Pons (tissue), 1 donor: ENCODE measurements at regions not wholly inside any gene's neighbourhood (a gene's known extent, or its start where the extent isn't known, plus 50 kb on each side); places are given as distances from the start of the nearest gene placed in this dataset.

ENCODE experiments used
- DNase-seq: peaks from one replicate; pipeline ENCODE4 v3.0.0-alpha.2; 2016; ENCODE audit warnings: low spot score

DNA sequence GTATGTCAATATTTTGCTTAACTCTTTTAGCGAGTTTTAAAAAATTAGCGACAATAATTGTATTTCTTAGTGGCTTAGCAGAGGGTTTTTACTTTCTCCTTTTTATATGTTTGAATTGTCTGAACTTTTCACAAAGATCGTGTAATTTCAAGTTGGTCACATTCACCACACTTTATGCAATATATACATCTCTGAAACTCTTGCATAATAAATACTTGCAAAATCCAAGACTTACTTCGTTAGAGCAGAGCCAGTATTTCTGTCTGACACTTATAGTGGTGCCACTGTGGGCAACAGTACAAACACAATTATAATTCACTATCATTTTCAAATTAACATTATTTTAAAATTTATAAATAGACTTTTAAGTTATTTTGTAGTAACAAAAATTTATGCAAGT, 62.0 kb downstream of the SUCNR1 start:
- no peak for DNase-seq

DNA sequence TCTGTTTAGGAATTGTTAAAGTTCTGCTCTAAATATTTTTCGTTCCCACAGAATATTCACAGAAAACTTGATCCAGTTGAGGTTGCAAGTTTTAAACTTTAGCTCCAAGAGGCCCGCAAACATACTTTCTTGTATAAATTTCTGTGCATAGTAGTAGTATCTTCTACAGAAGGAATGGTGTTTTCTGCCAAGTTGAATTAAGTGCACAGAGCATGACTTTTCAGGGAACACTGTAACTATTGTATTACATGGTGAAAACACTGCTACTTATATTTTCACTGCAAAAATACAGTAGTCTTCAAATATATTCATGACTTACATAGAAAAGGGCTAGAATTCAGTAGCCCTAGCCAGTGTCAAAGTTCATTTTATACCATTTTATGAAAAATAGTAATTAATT, 67.0 kb downstream of the SUCNR1 start:
- no peak for DNase-seq

DNA sequence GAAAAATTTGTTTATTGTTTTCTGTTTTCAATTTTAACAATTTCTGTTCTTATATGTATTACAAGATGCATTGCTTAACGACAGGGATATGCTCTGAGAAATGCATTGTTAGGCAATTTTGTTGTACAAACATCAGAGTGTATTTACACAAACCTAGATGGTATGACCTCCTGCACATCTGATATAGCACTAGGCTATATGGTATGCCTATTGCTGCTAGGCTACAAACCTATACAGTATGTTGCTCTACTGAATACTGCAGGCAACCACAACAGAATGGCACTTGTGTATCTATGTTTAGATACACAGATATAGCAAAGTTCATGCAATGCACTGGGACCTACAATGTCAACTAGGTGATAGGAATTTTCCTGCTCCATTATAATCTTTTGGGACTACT, 70.1 kb downstream of the SUCNR1 start:
- DNase-seq, result no peak

DNA sequence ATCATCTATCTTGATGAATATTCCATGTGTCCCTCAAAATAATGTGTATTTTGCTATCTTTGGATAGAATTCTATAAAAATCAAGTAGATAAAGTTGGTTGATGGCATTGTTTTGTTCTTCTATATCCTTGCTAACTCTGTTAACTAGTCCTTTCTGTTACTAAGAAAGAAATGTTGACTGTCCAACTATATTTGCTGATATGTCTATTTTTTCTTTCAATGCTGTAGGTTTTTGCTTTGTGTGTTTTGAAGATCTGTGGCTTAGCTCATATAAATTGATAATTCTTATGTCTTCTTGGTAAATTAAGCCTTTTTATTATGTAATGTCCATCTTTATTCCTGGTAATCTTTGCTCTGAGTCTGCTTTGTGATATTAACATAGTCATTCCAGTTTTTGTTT, 70.9 kb downstream of the SUCNR1 start:
- no peak for DNase-seq

DNA sequence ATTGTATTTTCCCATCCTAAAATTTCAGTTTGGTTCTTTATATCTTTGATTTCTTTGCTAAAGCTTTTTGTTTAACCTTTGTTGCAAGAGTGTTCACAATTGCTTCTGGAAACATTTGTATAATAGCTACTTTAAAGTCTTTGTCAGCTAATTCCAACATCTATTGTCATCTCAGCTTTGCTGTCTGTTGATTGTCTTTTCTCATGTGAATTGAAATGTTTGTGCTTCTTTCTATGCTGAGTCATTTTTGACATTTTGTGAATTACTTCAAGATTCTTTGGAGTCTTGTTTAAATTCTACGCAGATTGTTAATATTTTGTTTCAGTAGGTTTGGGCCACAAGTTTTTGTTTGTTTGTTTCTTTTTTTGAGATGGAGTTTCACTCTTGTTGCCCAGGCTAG, 73.2 kb downstream of the SUCNR1 start:
- no peak for DNase-seq

DNA sequence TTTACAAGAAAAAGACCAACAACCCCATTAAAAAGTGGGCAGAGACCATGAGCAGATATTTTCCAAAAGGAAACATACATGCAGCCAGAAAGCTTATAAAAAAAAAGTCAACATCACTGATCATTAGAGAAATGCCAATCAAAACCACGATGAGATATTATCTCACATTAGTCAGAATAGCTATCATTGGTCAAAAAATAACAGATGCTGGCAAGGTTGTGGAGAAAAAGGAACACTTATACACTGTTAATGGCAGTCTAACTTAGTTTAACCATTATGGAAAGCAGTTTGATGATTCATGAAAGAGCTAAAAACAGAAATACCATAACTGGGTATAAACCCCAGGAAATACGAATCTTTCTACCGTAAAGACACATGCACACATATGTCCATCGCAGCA, 76.3 kb downstream of the SUCNR1 start:
- DNase-seq, result no peak

DNA sequence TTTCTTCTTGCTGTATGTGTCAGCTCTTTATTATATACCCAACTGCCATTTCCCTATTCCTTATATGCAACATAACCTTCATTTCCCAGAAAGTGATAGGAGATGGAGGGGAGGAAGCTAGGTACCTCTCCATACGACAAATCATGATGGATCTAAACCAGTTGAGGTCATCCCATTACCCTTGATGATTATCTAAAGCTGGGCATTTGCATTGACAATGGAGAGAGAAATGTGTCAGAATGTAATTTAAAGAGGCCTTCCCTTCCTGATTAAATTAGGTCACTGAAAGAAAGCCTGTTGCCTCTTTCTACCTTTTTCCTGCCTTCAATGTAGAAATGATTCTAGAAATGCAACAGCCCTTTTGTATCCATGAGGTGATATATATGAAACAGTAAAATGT, 81.9 kb downstream of the SUCNR1 start:
- DNase-seq, result no peak

DNA sequence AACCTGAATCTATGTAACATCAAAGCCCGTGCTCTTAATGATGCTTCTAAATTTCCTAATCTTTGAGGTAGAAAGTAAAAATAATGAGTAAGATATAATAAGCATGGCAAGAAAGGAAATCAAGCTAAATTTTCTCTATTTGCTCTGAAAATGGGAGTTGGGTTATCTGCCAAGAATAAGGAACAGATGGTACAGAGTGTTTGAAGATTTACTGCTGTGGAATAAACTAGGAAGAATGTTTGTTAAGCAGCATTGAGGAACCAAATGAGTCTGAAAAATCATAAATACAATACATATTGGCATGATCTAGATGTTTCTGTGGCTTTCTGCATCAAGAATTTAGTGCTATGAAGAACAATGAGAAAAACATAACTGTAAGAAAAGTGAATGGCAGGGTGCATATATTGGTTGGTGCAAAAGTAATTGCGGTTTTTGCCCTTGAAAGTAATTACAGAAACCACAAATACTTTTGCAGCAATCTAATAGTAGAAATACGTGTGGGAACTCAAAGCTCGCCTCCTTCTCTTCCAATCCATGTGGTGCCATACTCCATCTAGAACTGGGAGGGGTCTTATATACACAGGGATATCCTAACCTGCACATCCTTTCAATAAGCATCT, 87.6 kb downstream of the SUCNR1 start:
- peak; percentile 3 for DNase-seq

DNA sequence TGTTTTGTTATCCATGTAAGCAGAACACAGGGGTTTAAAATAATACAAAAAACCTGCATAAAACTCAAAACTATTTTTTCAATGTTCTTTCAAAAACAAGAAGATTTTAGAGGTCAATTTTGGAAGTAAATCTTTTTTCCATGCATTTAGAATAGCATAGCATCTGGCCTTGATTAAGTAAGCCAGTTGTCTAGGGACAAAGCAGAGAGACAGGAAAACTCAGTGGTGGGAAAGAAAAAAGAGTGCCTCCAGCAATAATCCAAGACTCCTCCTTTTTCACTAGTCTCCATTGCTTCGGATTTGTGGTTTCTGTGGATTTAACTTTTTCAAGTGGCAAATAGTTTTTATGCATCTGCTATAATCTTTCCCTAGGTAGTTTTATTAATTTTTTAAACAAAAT, 88.9 kb downstream of the SUCNR1 start:
- no peak for DNase-seq

DNA sequence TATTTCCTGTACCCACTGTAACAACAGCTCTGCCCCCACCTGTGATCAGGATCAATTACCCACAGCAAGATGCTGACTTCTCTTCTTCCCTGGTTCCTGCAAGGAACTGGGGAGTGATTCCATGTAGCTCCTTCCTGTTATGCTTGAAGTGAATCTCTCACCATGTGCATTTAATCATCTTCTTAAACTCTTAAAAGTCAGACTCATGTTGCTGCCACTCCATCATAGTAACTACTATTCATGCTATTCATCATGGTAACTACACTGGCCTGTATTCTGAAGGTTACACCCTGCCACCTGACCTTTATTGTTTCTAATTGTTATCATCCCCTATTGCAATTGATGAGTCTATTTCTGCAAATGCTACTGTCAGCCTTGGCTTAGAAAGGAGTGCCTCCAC, 89.5 kb downstream of the SUCNR1 start:
- DNase-seq, result no peak

DNA sequence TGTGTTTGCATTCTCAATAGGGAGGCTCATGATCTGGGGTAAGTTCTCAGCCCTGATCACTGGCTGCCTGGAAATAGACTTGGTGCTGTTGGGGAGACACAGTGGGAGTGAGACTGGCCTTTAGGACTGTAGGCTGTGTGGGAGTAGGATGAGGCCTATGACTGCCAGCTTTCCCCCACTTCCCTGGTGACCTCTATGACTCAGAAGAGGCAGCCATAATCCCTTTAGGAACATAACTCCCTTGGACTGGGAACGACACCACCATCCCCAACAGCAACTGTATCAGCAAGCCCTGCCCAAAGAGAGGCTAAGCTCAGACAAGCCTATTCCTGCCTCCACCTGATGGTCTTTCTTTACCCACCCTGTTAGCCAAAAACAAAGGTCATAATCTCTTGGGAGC, 91.3 kb downstream of the SUCNR1 start:
- DNase-seq, result no peak

DNA sequence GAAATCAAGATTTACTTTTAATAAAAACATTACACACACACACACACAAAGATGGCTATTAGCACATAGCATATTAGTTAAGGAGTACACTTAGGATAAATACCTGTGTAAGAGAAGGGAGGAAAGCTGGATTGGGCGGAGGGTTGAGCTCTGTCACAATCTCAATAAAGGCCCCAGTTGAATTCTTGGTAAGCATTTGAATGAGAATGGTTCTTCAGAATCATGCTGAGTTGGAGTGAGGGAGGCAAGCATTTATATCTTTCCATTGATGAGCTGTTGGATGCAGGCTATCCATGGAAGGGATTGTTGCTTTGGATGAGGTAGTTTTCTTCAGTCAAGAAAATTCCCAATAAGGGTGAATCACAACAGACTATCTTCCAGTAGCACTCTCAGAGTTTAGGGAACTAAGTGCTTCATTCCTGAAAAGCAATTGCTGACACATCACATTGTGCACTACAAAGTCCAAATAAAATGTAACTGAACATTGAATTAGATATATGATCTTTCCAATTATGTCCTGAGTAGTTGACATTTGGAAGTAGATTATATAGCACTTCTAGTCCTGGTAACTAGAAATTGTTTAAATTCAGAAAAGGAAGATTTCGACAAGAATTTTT, 95.7 kb downstream of the SUCNR1 start:
- no peak for DNase-seq

DNA sequence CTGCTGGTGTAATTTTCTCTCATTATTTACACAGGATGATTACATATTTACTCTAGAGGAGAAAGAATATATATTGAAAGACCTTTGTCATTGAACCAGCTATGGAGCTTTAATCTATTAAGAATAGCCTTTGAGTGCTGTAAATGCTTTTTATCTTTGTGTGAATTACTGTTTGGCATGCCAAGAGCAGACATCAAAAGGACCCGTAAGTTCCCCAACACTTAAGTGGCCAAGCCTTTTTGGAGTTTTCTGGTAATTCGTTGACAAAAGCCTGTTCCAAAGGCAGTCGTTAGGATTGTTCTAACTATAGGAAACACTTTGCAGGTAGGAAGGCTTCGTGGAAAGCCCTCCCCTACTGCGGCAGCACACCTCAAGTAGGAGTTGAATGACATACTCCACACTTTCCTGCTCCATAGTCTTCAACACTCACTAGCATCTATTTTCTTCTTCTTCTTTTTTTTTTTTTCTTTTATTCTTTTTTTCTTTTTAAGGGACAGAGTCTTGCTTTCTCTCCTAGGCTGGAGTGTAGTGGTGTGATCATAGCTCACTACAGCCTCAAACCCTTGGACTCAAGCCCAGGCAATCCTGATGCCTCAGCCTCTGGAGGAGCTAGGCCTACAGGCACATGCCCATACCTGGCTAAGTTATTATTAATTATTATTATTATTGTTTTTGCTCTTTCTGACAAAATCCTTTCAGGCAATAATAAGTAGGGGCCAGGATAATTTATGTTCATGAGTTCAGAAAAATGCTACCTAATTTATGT, 98.6 kb downstream of the SUCNR1 start:
- DNase-seq, result no peak

DNA sequence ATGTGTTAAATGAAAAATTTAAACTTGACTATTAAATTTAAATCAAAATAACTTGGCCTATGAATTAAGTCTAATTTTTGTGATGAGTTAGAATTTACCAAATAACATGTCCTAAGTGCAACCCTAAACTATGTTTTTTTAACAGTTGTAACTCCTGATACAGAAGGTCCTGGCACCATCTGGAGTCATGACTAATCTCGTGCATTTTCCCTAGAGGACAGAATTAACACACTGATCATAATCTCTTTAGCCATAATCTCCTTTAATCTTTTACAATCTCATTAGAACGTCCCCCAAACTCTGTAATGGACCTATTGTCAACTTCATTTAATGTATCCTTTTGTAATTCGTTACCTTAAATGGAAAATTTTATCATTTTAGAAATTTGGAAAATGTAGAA, 100.6 kb downstream of the SUCNR1 start:
- DNase-seq, result no peak

DNA sequence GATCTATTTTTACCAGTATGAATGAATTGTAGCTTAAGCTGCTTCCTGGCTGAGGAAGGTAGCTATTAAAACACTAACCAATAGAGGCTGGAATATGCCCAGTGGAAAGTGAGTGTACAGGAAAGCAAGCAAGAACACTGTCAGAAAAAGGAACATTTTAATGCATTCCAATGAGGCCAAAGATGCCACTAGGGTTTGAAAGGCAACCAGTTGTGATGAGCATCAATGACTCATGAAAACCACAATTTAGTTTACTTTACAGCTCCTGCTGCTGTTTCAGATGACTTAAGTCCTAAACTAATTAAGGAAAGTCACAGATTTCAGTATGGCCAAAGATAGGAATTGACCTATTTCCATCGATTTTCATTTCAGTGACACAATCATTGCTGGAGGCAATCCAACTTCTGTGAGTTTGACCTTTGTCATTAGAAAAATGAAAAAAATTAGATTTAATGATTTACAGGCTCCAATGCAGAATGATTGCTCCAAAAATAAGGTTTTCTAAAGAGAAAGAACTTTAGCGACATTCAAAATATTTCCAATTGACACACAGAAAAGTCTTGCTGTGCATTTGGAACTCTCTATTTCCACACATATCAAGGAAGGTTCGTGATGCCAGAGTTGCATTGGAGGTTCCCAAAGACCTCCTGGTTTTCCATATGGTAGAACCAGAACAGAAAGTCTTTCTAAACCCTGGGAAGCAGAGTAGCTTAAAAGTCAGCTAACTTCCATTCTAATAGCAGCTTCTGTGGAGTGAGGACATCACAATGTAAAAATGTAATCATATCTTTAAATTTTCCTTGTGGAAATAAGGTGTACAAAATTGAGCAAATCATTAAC, 103.0 kb downstream of the SUCNR1 start:
- peak; percentile 4 for DNase-seq

DNA sequence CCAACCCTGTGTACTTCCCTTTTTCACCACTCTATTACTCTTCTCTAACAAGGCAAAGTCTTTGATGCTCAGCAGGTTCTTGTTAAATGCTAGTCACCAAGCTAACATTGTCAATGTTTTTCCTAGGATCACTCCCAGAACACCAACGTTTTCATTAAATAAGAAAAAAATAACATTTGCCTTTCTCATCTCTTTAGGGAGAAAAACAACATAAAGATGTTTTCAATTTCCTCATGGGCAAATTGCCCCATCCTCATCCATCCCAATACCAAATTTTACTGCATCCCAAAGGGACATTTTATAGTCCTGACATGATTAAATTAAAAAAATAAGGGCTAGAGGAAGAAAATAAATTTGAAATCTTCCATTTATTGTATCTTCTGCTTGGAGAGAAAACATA, 106.5 kb downstream of the SUCNR1 start:
- no peak for DNase-seq

DNA sequence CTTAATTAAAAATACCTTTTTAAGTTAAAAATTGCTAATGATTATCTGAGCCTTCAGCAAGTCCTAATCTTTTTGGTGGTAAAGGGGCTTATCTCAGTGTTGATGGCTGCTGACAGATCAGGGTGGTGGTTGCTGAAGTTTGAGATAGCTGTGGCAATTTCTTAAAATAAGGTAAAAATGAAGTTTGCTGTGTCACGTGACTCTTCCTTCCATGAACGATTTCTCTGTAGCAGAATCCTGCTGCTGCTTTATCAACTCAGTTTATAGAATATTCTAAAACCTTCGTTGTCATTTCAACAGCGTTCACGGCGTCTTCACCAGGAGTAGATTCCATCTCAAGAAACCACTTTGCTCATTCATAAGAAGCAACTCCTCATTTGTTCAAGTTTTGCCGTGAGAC, 110.1 kb downstream of the SUCNR1 start:
- DNase-seq, result no peak

DNA sequence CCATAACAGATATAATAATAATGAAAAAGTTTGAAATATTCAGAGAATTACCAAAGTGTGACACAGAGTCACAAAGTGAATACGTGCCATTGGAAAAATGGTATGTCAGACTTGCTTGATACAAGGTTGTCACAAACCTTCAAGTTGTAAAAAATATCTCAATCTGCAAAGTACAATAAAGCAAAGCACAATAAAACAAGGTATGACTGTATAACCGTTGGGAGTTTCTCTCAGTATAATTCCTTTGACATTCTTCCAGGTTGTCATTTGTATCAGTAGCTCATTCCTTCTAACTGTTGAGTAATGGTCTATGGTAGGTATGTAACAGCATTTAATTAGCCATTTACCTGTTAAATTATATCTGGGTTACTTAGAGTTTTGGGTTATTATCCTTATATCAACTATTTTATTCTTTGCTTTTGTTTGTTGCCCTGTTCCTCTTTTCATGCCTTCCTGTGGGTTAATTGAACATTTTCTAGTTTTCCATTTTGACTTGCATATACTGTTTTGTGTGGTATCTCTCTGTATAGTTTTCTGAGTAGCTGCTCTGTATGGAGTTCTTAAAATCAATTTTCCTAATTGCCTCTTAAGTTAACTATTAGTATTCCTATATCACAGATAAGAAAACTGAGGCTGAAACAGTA, 112.5 kb downstream of the SUCNR1 start:
- no peak for DNase-seq

DNA sequence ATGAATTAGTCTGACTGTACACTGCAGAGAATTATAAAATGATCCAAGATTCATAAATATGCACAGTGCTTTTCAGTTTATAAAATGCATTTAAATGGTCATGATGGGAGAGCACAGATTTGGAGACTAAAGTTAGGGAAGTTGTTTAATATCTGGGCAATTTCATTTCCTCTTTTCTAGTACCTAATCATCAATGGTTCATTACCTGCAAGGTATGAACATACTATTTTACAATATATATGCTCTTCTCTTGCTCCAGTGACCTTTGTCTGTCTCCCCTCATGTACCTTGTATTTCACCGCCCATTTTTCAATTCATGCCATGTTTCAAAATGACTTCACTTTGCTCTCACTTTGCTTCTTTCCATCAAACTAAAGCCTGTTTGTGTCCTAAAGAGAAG, 114.5 kb downstream of the SUCNR1 start:
- DNase-seq, result no peak

DNA sequence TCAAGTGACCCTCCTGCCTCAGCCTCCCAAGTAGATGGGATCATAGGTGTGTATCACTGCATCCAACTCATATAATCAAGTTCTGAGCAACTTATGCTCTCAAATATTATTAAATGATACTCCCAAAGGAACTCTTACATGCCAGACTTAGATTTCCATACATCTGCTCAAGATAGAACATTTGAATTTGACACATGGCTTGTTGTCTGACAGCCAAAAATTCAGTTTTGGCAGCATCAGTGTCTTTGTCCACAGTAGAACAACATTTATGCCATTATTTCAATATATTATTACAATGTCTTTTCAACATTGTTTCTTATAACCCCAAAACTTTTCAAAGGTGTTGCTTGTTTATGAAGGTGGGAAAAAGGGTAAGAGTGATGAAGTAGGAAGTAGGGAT, 116.2 kb downstream of the SUCNR1 start:
- no peak for DNase-seq

DNA sequence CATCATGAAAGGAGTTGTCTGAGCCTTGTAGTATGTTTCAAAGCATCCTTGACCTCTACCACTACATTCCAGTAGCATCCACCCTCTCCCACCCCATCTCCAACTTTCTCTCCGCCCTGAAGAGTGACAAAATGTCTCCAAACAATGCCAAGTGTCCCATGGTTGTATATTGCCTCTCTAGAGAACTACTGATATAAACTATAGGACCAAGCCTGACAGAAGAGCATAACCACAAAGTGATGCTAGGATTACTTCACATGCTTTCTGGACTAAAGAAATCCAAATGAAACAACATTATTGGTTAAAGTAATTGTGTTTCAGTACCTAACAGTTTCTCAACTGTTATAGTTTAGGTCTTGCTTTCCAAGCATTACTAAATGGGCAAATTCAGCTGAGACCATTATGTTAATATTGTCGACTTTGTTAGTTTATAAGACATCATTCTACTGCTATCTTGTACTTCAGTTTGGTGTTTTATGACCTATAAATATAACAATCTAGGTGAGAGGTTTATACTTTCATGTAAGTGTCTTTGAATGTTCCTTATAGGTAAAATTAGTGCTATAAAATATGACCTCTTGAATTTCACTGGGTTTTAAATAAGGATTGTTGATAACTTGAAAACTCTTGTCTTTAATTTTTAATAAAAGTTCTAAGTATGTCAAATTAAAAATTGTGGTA, 117.4 kb downstream of the SUCNR1 start:
- DNase-seq, result no peak
